NCI-H82 treated with DMSO at 0.1 percent for 48 hours (cell line): ENCODE measurements at regions not wholly inside any gene's neighbourhood (a gene's known extent, or its start where the extent isn't known, plus 50 kb on each side); places are given as distances from the start of the nearest gene placed in this dataset.

Experiments
- DNase-seq: peaks from one replicate; lab custom pipeline; 2025; ENCODE audit not compliant: unreplicated experiment; lab: John Stamatoyannopoulos, UW

GRCh38 chr9:11457825-11458790, 845.3 kb upstream of the PTPRD start:
- DNase-seq: no peak

GRCh38 chr9:11469745-11470144, 856.9 kb upstream of the PTPRD start:
- DNase-seq: no peak

GRCh38 chr9:11471321-11471720, 858.5 kb upstream of the PTPRD start:
- no peak for DNase-seq

- no peak for DNase-seq
Observed at GRCh38 chr9:11500780-11501179, 888.0 kb upstream of the PTPRD start.

GRCh38 chr9:11506980-11507379, 894.2 kb upstream of the PTPRD start:
- no peak for DNase-seq

GRCh38 chr9:11537566-11537965, 924.8 kb upstream of the PTPRD start:
- DNase-seq: no peak

GRCh38 chr9:11542781-11543180, 930.0 kb upstream of the PTPRD start:
- DNase-seq: no peak

GRCh38 chr9:11546231-11546630, 933.4 kb upstream of the PTPRD start:
- DNase-seq: peak; percentile 20

- no peak for DNase-seq
Observed at GRCh38 chr9:11549311-11549794, 936.6 kb upstream of the PTPRD start.

GRCh38 chr9:11551106-11551505, 938.3 kb upstream of the PTPRD start:
- DNase-seq: no peak

- DNase-seq: no peak
Observed at GRCh38 chr9:11558043-11558442, 945.2 kb upstream of the PTPRD start.

GRCh38 chr9:11559001-11559776, 946.4 kb upstream of the PTPRD start:
- no peak for DNase-seq

GRCh38 chr9:11577522-11577921, 964.7 kb upstream of the PTPRD start:
- no peak for DNase-seq

- DNase-seq: no peak
Observed at GRCh38 chr9:11595756-11596155, 983.0 kb upstream of the PTPRD start.

GRCh38 chr9:11618241-11618805, 1005.5 kb upstream of the PTPRD start:
- DNase-seq: no peak

GRCh38 chr9:11632691-11633090, 1019.9 kb upstream of the PTPRD start:
- DNase-seq: no peak

- DNase-seq: no peak
Observed at GRCh38 chr9:11646831-11647230, 1034.0 kb upstream of the PTPRD start.

GRCh38 chr9:11653867-11654266, 1039.3 kb upstream of the TYRP1 start:
- no peak for DNase-seq

GRCh38 chr9:11663913-11664312, 1029.3 kb upstream of the TYRP1 start:
- no peak for DNase-seq

GRCh38 chr9:11676821-11677220, 1016.4 kb upstream of the TYRP1 start:
- DNase-seq: no peak

- no peak for DNase-seq
Observed at GRCh38 chr9:11686733-11687132, 1006.5 kb upstream of the TYRP1 start.

GRCh38 chr9:11697126-11697525, 996.1 kb upstream of the TYRP1 start:
- DNase-seq: no peak
